Panc1 (cell line): ENCODE measurements at regions not wholly inside any gene's neighbourhood (a gene's known extent, or its start where the extent isn't known, plus 50 kb on each side); places are given as distances from the start of the nearest gene placed in this dataset.
"Not testable (repeated sequence)": the region's sequence is repeated elsewhere in the genome, so short reads cannot be mapped to it uniquely, and the experiment has no call there.

Experiments
- ATAC-seq: fragments of 200-7000 bp; cut with Tn5 transposase; 2 replicates; pipeline ENCODE4 v1.9.1; 2020; ENCODE audit warnings: mild to moderate bottlenecking, moderate library complexity
- BruUV-seq: library from RNA; stranded (reverse); fragments of 400-500 nt; replicated peaks from 2 replicates; lab custom pipeline; 2021; lab: Mats Ljungman, UMichigan
- CTCF ChIA-PET: fragments of 300-600 bp; sonication (Branson Sonifier 250); formaldehyde crosslinking; loops from one replicate; lab custom pipeline; 2022; ENCODE audit warnings: antibody characterized with exemption; lab: Charles Lee
- POLR2A ChIA-PET: fragments of 300-600 bp; sonication (Branson Sonifier 250); formaldehyde crosslinking; loops from one replicate; lab custom pipeline; 2022; ENCODE audit warnings: antibody characterized with exemption; lab: Charles Lee
- DNase-seq: peaks from one replicate; pipeline ENCODE4 v3.0.0-alpha.2; 2010; ENCODE audit warnings: low read depth, low spot score
- H3K27ac ChIP-seq: 2 replicates; pipeline ENCODE4 v1.5.1; 2011; ENCODE audit warnings: mild to moderate bottlenecking, low read length, inconsistent platforms
- H3K27me3 ChIP-seq: fragments of 200-500 bp; sonication (Bioruptor generic); 2 replicates; pipeline ENCODE4 v1.6.0; 2014; ENCODE audit warnings: low read length, inconsistent platforms; ENCODE audit not compliant: control insufficient read depth, insufficient read depth
- H3K36me3 ChIP-seq: fragments of 200-500 bp; sonication (Bioruptor generic); 2 replicates; pipeline ENCODE4 v1.5.1; 2014; ENCODE audit warnings: inconsistent platforms, mild to moderate bottlenecking, low read length, moderate library complexity; ENCODE audit not compliant: control insufficient read depth, insufficient read depth
- H3K4me1 ChIP-seq: 2 replicates; pipeline ENCODE4 v1.5.1; 2011; ENCODE audit warnings: inconsistent platforms, mild to moderate bottlenecking, low read length, moderate library complexity; ENCODE audit not compliant: control insufficient read depth, insufficient read depth
- H3K4me3 ChIP-seq, 2 experiments: 2 replicates each; pipeline ENCODE4 v1.5.1; 2011 to 2012; ENCODE audit warnings: low read depth in 2 of 2, low read length in 2 of 2, mild to moderate bottlenecking in 2 of 2, inconsistent platforms in 1 of 2, moderate library complexity in 1 of 2
- H3K9me3 ChIP-seq: fragments of 200-500 bp; sonication (Bioruptor generic); 2 replicates; pipeline ENCODE4 v1.5.1; 2014; ENCODE audit warnings: low read depth, mild to moderate bottlenecking, inconsistent platforms, low read length, moderate library complexity; ENCODE audit not compliant: control insufficient read depth, insufficient read depth
- POLR2AphosphoS5 ChIP-seq: IDR thresholded peaks from 2 replicates; pipeline ENCODE4 v1.6.1; 2012; ENCODE audit warnings: mild to moderate bottlenecking, low read depth, low read length, moderate library complexity
- SIN3A ChIP-seq: IDR thresholded peaks from 2 replicates; pipeline ENCODE4 v1.6.1; 2012; ENCODE audit warnings: low read depth, mild to moderate bottlenecking, low read length, moderate library complexity, borderline replicate concordance; ENCODE audit not compliant: insufficient read depth
- TCF7L2 ChIP-seq: IDR thresholded peaks from 2 replicates; pipeline ENCODE4 v1.6.1; 2011; ENCODE audit warnings: mild to moderate bottlenecking, low read depth, low read length, inconsistent platforms
- in situ Hi-C: cut with HindIII; loops from 2 replicates; pipeline ENCODE4 v1.10.0; 2016; ENCODE audit warnings: low sequenced_read_pairs, low pct_unique_long_range_greater_than_20kb
- intact Hi-C: fragments of 100-400 bp; cut with micrococcal nuclease; formaldehyde crosslinking; loops from one replicate; pipeline ENCODE4 v1.10.0; 2022; ENCODE audit not compliant: unreplicated experiment
- TF ChIP-seq, protein P1 (sequence below), 2 experiments: IDR thresholded peaks; 2 replicates each; pipeline ENCODE4 v1.6.1; 2011 to 2012; ENCODE audit warnings: low read depth in 2 of 2, control low read depth in 1 of 2, low read length in 1 of 2, mild to moderate bottlenecking in 1 of 2, moderate library complexity in 1 of 2; ENCODE audit not compliant: insufficient read depth in 1 of 2
- TF ChIP-seq, protein P2 (sequence below): fragments of 450-650 bp; IDR thresholded peaks from 2 replicates; pipeline ENCODE4 v1.5.1; 2017; ENCODE audit warnings: mild to moderate bottlenecking

DNA sequence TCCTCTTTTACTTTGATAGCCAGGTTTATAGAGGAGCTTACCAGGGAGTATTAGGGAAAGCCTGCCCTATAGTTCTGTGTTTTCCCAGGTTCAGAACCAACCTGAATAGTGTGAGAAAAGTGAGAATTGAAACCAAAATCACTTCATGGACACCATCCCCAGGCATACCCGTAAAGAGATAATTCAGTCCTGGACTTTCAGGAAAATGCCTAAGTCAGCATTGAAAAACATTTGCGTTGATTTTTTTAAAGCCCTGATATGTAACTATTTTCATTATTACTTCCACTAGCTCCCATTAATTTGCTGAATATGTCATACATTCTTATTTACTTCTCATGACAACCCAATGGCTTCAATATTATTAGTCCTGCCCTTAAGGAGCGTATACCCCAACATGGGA is 77.4 kb upstream of the TCF21 start:
- ChIA-PET CTCF (no interaction called here), POLR2A (no interaction called here)
- TF ChIP-seq, protein P1, sequence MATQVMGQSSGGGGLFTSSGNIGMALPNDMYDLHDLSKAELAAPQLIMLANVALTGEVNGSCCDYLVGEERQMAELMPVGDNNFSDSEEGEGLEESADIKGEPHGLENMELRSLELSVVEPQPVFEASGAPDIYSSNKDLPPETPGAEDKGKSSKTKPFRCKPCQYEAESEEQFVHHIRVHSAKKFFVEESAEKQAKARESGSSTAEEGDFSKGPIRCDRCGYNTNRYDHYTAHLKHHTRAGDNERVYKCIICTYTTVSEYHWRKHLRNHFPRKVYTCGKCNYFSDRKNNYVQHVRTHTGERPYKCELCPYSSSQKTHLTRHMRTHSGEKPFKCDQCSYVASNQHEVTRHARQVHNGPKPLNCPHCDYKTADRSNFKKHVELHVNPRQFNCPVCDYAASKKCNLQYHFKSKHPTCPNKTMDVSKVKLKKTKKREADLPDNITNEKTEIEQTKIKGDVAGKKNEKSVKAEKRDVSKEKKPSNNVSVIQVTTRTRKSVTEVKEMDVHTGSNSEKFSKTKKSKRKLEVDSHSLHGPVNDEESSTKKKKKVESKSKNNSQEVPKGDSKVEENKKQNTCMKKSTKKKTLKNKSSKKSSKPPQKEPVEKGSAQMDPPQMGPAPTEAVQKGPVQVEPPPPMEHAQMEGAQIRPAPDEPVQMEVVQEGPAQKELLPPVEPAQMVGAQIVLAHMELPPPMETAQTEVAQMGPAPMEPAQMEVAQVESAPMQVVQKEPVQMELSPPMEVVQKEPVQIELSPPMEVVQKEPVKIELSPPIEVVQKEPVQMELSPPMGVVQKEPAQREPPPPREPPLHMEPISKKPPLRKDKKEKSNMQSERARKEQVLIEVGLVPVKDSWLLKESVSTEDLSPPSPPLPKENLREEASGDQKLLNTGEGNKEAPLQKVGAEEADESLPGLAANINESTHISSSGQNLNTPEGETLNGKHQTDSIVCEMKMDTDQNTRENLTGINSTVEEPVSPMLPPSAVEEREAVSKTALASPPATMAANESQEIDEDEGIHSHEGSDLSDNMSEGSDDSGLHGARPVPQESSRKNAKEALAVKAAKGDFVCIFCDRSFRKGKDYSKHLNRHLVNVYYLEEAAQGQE (IDR thresholded peaks at IDR 0.05; ENCODE audit: insufficient read depth in 1 of 2, low read depth in 2 of 2, low read length in 1 of 2), result no peak
- TF ChIP-seq SIN3A (no peak), POLR2AphosphoS5 (no peak)
- TF ChIP-seq, protein P2, sequence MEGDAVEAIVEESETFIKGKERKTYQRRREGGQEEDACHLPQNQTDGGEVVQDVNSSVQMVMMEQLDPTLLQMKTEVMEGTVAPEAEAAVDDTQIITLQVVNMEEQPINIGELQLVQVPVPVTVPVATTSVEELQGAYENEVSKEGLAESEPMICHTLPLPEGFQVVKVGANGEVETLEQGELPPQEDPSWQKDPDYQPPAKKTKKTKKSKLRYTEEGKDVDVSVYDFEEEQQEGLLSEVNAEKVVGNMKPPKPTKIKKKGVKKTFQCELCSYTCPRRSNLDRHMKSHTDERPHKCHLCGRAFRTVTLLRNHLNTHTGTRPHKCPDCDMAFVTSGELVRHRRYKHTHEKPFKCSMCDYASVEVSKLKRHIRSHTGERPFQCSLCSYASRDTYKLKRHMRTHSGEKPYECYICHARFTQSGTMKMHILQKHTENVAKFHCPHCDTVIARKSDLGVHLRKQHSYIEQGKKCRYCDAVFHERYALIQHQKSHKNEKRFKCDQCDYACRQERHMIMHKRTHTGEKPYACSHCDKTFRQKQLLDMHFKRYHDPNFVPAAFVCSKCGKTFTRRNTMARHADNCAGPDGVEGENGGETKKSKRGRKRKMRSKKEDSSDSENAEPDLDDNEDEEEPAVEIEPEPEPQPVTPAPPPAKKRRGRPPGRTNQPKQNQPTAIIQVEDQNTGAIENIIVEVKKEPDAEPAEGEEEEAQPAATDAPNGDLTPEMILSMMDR, result no peak
- H3K27me3 ChIP-seq, result no peaks in the 10 kb centered on the region
- no TSS peak for BruUV-seq
- no peak for ATAC-seq
- no peak for DNase-seq
- no peak overlapping the region for H3K4me3 ChIP-seq
- no peaks in the 10 kb centered on the region for H3K9me3 ChIP-seq
- no peaks in the 10 kb centered on the region for H3K36me3 ChIP-seq
- no peaks in the 10 kb centered on the region for H3K4me1 ChIP-seq
- in situ Hi-C loops, result no loop called here
- intact Hi-C loops, result no loop called here
- H3K27ac ChIP-seq, result no peak overlapping the region

DNA sequence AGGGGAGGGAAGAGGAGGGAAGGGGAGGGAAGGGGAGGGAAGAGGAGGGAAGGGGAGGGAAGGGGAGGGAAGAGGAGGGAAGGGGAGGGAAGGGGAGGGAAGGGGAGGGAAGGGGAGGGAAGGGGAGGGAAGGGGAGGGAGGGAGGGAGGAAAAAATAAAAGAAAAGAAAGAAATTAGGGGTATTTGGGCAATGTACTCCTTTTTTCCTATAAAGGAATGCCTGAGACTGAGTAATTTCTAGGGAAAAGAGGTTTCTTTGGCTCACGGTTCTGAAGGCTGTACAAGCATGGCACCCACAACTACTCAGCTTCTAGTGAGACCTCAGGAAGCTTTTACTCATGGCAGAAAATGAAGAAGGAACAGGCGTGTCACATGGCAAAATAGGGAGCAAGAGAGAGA is 76.5 kb upstream of the TCF21 start:
- H3K36me3 ChIP-seq, H3K4me1 ChIP-seq, POLR2A ChIA-PET, H3K9me3 ChIP-seq, ATAC-seq, intact Hi-C loops, BruUV-seq, H3K4me3 ChIP-seq, H3K27me3 ChIP-seq, H3K27ac ChIP-seq, CTCF ChIA-PET, in situ Hi-C loops, DNase-seq: not testable (repeated sequence)

DNA sequence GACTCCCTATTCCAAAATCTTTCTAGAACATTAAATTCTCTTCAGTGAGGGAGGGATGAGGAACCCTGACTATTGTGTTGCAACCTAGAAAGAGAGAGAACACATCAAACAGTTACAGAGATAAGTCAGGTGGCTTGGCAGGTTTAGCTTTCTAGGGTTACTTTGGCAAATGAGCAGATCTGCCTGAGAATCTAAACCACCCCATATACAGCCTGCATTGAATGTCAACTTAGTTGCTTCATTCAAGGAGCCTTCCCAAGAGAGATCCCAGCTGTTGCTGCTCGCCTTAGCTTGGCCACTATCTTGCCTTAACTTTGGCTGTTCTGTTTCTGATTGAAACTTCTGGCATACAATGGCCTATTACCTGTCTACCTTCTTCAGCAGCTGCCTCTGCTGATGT is 74.7 kb upstream of the TCF21 start:
- no peaks in the 10 kb centered on the region for H3K4me1 ChIP-seq
- no peaks in the 10 kb centered on the region for H3K9me3 ChIP-seq
- POLR2A ChIA-PET, result no interaction called here
- CTCF ChIA-PET, result no interaction called here
- DNase-seq (no peak), ATAC-seq (no peak)
- intact Hi-C loops, result no loop called here
- TF ChIP-seq, protein P1 (IDR thresholded peaks at IDR 0.05; ENCODE audit: insufficient read depth in 1 of 2, low read depth in 2 of 2, low read length in 1 of 2), result no peak
- TF ChIP-seq POLR2AphosphoS5, result no peak
- TF ChIP-seq, protein P2, result no peak
- no peak for TF ChIP-seq SIN3A
- TF ChIP-seq TCF7L2, result no peak
- no TSS peak for BruUV-seq
- in situ Hi-C loops, result no loop called here
- no peak overlapping the region for H3K4me3 ChIP-seq
- no peaks in the 10 kb centered on the region for H3K27me3 ChIP-seq
- no peaks in the 10 kb centered on the region for H3K36me3 ChIP-seq
- H3K27ac ChIP-seq, result no peak overlapping the region
